PC-3 (cell line): ENCODE measurements at regions not wholly inside any gene's neighbourhood (a gene's known extent, or its start where the extent isn't known, plus 50 kb on each side); places are given as distances from the start of the nearest gene placed in this dataset.

ENCODE experiments used
- ATAC-seq: fragments of 200-7000 bp; cut with Tn5 transposase; 2 replicates; pipeline ENCODE4 v1.9.1; 2020; ENCODE audit warnings: mild to moderate bottlenecking, moderate library complexity
- BruUV-seq: library from RNA; stranded (reverse); fragments of 400-500 nt; replicated peaks from 2 replicates; lab custom pipeline; 2021; lab: Mats Ljungman, UMichigan
- CTCF ChIA-PET: fragments of 300-600 bp; sonication (Branson Sonifier 250); formaldehyde crosslinking; loops from one replicate; lab custom pipeline; 2022; ENCODE audit warnings: antibody characterized with exemption; lab: Charles Lee
- POLR2A ChIA-PET: fragments of 300-600 bp; sonication (Branson Sonifier 250); formaldehyde crosslinking; loops from one replicate; lab custom pipeline; 2022; ENCODE audit warnings: antibody characterized with exemption; ENCODE audit not compliant: unreplicated experiment; lab: Charles Lee
- DNase-seq: peaks from one replicate; pipeline ENCODE4 v3.0.0-alpha.2; 2015
- H2AFZ ChIP-seq: fragments of 300-600 bp; sonication (generic); 2 replicates; pipeline ENCODE4 v1.6.0; 2016; ENCODE audit warnings: antibody characterized with exemption, low read length
- H3F3A ChIP-seq: fragments of 300-600 bp; sonication (generic); one replicate; pipeline ENCODE4 v1.6.0; 2017; ENCODE audit warnings: antibody characterized with exemption, low read length, control low read depth, mild to moderate bottlenecking; ENCODE audit not compliant: unreplicated experiment
- H3K27ac ChIP-seq: fragments of 300-600 bp; sonication (generic); 2 replicates; pipeline ENCODE4 v1.5.1; 2016; ENCODE audit warnings: mild to moderate bottlenecking, low read length
- H3K27me3 ChIP-seq: fragments of 300-600 bp; sonication (generic); 2 replicates; pipeline ENCODE4 v1.6.1; 2016; ENCODE audit warnings: low read length, mixed read lengths
- H3K36me3 ChIP-seq: fragments of 300-600 bp; sonication (generic); 2 replicates; pipeline ENCODE4 v1.6.1; 2016; ENCODE audit warnings: low read depth, mixed run types, low read length, mixed read lengths
- H3K4me1 ChIP-seq: fragments of 300-600 bp; sonication (generic); 2 replicates; pipeline ENCODE4 v1.5.1; 2016; ENCODE audit warnings: low read length; ENCODE audit not compliant: insufficient read depth
- H3K4me2 ChIP-seq: fragments of 300-600 bp; sonication (generic); 2 replicates; pipeline ENCODE4 v1.6.0; 2016; ENCODE audit warnings: low read length
- H3K4me3 ChIP-seq: fragments of 300-600 bp; sonication (generic); 2 replicates; pipeline ENCODE4 v1.5.1; 2016; ENCODE audit warnings: mild to moderate bottlenecking, low read length, mixed read lengths
- H3K79me2 ChIP-seq: fragments of 300-600 bp; sonication (generic); 2 replicates; pipeline ENCODE4 v1.6.1; 2017; ENCODE audit warnings: low read length, mixed read lengths
- H3K9ac ChIP-seq: fragments of 300-600 bp; sonication (generic); 2 replicates; pipeline ENCODE4 v1.6.0; 2016; ENCODE audit warnings: mild to moderate bottlenecking, low read length
- H3K9me2 ChIP-seq: fragments of 300-600 bp; sonication (generic); replicated peaks from 2 replicates; pipeline ENCODE4 v1.6.1; 2016; ENCODE audit warnings: mixed run types, low read length, mixed read lengths
- H3K9me3 ChIP-seq: fragments of 300-600 bp; sonication (generic); 2 replicates; pipeline ENCODE4 v1.6.1; 2016; ENCODE audit warnings: low read length, mixed read lengths
- H4K20me1 ChIP-seq: fragments of 300-600 bp; sonication (generic); 2 replicates; pipeline ENCODE4 v1.6.1; 2016; ENCODE audit warnings: low read length, mixed read lengths
- EZH2 ChIP-seq: fragments of 300-600 bp; sonication (generic); IDR thresholded peaks from one replicate; pipeline ENCODE4 v1.6.1; 2017; ENCODE audit warnings: antibody characterized with exemption, mild to moderate bottlenecking, low read length; ENCODE audit not compliant: unreplicated experiment
- EZH2phosphoT487 ChIP-seq: fragments of 300-600 bp; sonication (generic); IDR thresholded peaks from 2 replicates; pipeline ENCODE4 v1.6.1; 2018; ENCODE audit warnings: mild to moderate bottlenecking, antibody characterized with exemption, low read length, borderline replicate concordance
- intact Hi-C: fragments of 100-400 bp; cut with micrococcal nuclease; formaldehyde crosslinking; loops from 2 replicates; pipeline ENCODE4 v1.9.0; 2023
- TF ChIP-seq, protein P1 (sequence below): fragments of 300-600 bp; sonication (generic); conservative IDR thresholded peaks from 2 replicates; pipeline ENCODE4 v1.5.1; 2017; ENCODE audit warnings: antibody characterized with exemption, low read depth, mild to moderate bottlenecking, low read length

DNA sequence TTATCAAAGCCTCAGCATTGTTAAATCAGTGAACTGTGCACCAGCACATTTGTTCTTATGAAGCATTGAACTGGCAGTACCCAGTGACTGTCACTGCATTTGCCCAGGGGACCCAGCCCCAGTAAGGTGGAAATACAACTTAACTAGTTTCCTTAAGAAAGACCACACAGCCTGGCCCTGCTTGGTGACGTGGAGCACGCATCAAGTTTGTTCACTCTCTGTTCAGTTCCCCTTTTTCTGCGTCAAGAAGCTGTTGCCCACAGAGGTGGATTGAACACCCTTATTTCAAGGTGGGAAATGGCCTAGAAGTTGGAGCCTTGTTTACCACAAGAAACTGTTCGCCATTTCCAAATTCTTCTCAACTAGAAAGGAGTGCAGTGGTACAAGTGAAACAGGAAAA, 69.9 kb upstream of the AGBL1 start:
- Histone ChIP-seq H4K20me1 (no peaks in the 10 kb centered on the region), H2AFZ (no peak overlapping the region), H3K9ac (no peak overlapping the region), H3K36me3 (no peaks in the 10 kb centered on the region), H3K4me1 (no peaks in the 10 kb centered on the region), H3F3A (no peaks in the 10 kb centered on the region), H3K9me2 (no peaks in the 10 kb centered on the region), H3K4me3 (no peak overlapping the region), H3K4me2 (no peak overlapping the region), H3K9me3 (no peaks in the 10 kb centered on the region), H3K79me2 (no peaks in the 10 kb centered on the region), H3K27me3 (no peaks in the 10 kb centered on the region; the same call in 1 of the 2 replicates), H3K27ac (no peak overlapping the region)
- ChIA-PET POLR2A (no interaction called here), CTCF (no interaction called here)
- ATAC-seq (no peak), DNase-seq (no peak)
- no TSS peak for BruUV-seq
- TF ChIP-seq EZH2phosphoT487 (no peak), EZH2 (no peak)
- TF ChIP-seq, protein P1, sequence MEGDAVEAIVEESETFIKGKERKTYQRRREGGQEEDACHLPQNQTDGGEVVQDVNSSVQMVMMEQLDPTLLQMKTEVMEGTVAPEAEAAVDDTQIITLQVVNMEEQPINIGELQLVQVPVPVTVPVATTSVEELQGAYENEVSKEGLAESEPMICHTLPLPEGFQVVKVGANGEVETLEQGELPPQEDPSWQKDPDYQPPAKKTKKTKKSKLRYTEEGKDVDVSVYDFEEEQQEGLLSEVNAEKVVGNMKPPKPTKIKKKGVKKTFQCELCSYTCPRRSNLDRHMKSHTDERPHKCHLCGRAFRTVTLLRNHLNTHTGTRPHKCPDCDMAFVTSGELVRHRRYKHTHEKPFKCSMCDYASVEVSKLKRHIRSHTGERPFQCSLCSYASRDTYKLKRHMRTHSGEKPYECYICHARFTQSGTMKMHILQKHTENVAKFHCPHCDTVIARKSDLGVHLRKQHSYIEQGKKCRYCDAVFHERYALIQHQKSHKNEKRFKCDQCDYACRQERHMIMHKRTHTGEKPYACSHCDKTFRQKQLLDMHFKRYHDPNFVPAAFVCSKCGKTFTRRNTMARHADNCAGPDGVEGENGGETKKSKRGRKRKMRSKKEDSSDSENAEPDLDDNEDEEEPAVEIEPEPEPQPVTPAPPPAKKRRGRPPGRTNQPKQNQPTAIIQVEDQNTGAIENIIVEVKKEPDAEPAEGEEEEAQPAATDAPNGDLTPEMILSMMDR: no peak
- intact Hi-C loops: no loop called here

DNA sequence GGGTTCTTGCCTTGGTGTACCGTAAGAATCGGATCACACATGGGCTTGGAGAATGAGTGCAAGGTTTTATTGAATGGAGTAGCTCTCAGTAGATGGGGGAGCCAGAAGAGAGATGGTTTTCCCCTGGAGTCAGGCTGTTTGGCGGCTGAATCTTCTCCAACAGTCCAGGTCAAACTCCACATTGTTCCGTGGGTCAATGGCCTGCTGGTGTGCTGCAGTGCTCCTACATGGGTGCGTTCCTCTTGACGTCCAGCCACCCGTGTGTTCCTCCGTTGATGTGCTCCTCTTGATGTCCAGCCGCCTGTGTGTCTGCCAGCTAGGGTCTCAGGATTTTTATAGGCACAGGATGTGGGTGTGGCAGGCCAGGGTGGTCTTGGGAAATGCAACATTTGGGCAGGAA, 69.3 kb upstream of the AGBL1 start:
- no peaks in the 10 kb centered on the region for H3F3A ChIP-seq
- no peak for DNase-seq
- intact Hi-C loops: no loop called here
- H3K36me3 ChIP-seq: no peaks in the 10 kb centered on the region
- TF ChIP-seq EZH2phosphoT487: no peak
- TF ChIP-seq, protein P1: no peak
- no peak for TF ChIP-seq EZH2
- no peaks in the 10 kb centered on the region for H3K79me2 ChIP-seq
- H3K9me3 ChIP-seq: no peaks in the 10 kb centered on the region
- no TSS peak for BruUV-seq
- H4K20me1 ChIP-seq: no peaks in the 10 kb centered on the region
- POLR2A ChIA-PET: no interaction called here
- no peak overlapping the region for H3K27ac ChIP-seq
- no peak overlapping the region for H2AFZ ChIP-seq
- no peak overlapping the region for H3K4me2 ChIP-seq
- H3K27me3 ChIP-seq: no peaks in the 10 kb centered on the region; the same call in 1 of the 2 replicates
- no peak overlapping the region for H3K4me3 ChIP-seq
- no peak overlapping the region for H3K9ac ChIP-seq
- H3K9me2 ChIP-seq: no peaks in the 10 kb centered on the region
- CTCF ChIA-PET: no interaction called here
- ATAC-seq: no peak
- no peaks in the 10 kb centered on the region for H3K4me1 ChIP-seq

DNA sequence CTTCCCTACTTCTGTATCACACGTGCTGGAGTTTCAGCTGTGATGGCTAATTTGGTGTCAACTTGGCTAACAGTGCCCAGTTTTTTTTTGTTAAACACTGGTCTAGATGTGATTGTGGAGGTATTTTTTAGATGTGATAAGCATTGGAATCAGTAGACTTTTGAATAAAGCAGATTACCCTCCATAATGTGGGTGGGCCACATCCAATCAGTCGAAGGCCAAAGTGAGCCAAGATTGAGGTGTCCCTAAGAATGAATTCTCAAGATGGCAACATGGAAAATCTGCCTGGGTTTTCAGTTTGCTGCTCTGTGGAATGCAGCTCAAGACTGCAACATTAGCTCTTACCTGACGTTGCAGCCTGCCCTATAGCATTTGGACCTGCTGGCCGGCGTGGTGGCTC, 68.8 kb upstream of the AGBL1 start:
- no peaks in the 10 kb centered on the region for H3K4me1 ChIP-seq
- H4K20me1 ChIP-seq: no peaks in the 10 kb centered on the region
- DNase-seq (no peak), ATAC-seq (no peak)
- no peaks in the 10 kb centered on the region; the same call in 1 of the 2 replicates for H3K27me3 ChIP-seq
- H3K36me3 ChIP-seq: no peaks in the 10 kb centered on the region
- no peak overlapping the region for H3K9ac ChIP-seq
- ChIA-PET POLR2A (no interaction called here), CTCF (no interaction called here)
- H3K4me3 ChIP-seq: no peak overlapping the region
- H3K27ac ChIP-seq: no peak overlapping the region
- no peak overlapping the region for H3K4me2 ChIP-seq
- no peak for TF ChIP-seq EZH2phosphoT487
- no TSS peak for BruUV-seq
- intact Hi-C loops: no loop called here
- no peaks in the 10 kb centered on the region for H3K79me2 ChIP-seq
- no peaks in the 10 kb centered on the region for H3K9me3 ChIP-seq
- H3F3A ChIP-seq: no peaks in the 10 kb centered on the region
- H3K9me2 ChIP-seq: no peaks in the 10 kb centered on the region
- H2AFZ ChIP-seq: no peak overlapping the region
